HG03558 (cell line): ENCODE measurements at regions not wholly inside any gene's neighbourhood (a gene's known extent, or its start where the extent isn't known, plus 50 kb on each side); places are given as distances from the start of the nearest gene placed in this dataset.

Source experiments
- ATAC-seq: cut with Tn5 transposase; IDR thresholded peaks from one replicate; pipeline ENCODE4 v1.9.1; 2021; ENCODE audit warnings: moderate number of reproducible peaks; ENCODE audit not compliant: unreplicated experiment; ENCODE audit errors: extremely low read depth

DNA sequence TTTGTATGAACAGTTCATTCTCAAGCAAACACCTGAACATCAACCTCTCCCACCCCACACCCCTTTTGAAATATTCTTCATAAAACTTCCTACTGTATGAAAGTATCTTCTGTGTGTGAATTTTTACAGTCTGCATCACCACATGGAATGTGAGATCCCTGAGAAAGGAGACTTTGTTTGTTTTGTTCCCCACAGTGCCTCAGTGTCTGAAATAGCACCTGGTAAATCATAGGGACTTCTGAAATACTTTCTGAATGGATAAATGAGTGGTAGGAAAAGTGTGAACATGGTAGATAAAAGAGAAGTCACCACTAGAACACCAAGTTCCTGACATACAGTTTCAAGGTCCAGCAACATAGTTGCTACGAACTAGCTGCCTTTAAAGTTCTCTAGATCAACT lies 1071.2 kb downstream of the EFNB2 start:
- ATAC-seq, result no peak

DNA sequence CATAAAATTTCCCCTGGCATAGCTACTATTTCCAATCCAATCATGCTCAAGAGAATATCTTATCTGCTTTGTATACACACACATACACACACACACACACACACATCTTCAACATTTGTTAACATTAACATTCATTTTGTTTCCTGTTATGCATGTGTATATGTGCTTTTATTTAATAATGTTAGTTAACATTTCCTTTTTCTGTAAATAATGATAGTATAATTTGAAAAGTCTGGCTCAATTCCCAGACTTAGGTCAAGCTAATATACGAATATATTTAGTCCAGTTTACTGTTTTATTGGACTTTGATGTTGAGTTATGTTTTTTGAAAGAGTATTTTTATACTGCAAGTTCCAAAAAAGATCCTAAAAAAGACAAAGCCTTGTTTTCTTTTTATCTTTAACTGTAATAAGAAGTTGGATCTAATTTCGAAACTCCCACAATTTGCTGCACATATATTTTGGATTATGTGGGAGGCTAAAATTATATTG lies 1072.4 kb downstream of the EFNB2 start:
- no peak for ATAC-seq

DNA sequence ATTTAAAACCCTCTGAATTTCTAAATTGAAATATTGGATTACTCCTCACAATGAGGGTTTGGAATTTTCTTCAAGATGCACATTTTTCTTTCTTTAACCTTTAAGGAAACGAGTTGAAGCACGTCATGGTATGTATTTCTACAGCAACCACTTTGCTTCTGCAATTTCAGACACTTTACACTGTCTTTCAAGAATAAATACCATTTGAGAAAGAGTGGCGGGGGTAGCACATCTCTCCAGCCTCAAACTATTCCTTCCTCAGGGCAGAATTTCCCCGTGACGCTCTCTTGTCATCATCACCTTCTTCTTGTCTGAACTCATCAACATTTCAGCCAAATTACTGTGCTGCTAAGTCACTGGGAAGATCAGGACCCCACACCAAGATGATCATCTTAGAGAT lies 1073.4 kb downstream of the EFNB2 start:
- no peak for ATAC-seq

DNA sequence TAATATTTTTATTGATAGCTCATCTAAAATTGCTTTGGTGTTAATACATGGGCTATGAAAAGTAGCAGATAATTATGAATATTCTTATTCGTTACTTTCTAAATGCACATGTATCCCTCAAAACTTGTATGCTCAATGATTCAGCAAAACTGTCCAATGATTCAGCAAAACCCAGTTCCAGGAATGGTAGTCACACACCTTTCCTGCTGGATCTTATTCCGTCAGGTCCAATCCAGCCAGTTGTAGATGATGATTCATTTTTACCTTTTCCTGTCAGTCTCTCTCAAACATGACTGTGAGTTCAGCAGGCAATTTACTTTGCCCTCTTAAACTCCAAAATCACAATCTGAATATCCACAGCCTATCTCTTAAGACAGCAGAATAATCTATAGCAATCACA lies 1082.6 kb downstream of the EFNB2 start:
- no peak for ATAC-seq

DNA sequence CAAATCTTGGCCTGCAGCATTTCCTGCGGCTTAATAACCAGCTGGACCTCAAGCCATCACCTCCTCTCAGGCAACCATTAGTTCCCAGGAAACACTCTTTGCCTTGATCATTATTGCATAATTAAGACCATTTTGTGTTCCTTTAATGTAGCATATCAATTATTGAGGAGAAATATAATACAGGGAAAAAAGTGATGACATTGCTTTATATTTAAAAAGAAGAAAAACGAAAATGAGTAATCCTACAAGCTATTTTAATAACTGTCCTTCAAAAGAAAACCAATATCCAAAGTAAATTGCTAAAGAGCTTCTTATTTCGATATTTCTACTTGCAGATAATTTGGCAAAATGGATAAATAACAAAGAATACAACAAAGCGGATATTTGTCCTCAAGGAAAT lies 1084.7 kb downstream of the EFNB2 start:
- no peak for ATAC-seq

DNA sequence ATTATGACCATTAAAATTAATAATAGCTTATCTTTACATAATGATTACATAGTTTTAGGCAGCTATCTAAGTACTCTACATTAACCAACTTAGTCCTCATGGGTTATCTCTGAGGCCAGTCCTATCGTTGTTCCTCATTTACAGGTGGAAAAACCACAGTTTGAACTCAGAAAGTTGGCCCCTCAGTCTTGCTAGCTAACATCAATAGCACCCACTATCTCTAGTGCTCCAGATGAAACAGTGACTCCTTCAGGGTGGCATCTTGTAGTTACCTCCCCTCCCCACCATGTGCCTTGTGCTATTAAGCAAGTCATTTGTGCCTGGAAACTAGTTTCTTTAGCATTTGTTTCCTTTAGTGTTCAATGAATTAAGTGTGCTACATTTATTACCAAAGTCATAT lies 1086.7 kb downstream of the EFNB2 start:
- ATAC-seq, result no peak

DNA sequence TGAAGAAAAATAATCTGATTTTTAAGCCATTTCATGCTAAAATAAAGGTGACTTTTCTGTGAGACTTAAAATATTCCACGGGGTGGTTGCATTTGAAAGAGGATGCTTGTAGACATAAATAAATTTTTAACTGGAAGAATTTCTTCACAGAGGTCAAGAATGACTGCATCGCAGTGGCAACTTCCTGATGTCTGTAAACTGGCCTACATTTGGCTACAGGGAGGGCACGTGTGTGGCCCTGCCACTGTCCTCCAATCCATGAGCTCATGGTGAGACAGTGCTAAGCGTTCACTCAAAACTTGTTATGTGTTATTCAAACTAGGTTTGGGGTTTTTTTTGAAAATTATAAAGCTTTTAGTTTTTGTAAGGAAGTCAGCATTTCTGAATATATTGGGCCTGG lies 1089.3 kb downstream of the EFNB2 start:
- ATAC-seq, result no peak

DNA sequence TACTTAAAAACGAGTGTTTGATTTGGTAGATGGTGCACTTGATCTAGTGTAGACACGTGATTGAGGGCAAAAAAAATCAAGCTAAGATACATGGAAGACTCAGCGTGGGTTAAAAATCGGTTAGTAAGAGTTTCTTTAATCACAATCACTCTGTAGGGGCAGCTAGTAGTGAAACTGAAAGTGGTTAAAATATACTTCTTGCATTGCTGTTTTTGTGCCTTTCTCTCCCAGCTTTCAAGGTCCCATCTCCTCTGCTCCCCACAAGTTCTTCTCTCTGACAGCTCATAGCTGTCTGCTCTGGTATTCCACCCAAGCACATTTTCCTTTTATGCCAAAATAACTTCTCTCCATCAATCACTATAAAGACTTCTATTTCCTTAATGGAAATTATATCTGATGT lies 1089.7 kb downstream of the EFNB2 start:
- ATAC-seq, result no peak

DNA sequence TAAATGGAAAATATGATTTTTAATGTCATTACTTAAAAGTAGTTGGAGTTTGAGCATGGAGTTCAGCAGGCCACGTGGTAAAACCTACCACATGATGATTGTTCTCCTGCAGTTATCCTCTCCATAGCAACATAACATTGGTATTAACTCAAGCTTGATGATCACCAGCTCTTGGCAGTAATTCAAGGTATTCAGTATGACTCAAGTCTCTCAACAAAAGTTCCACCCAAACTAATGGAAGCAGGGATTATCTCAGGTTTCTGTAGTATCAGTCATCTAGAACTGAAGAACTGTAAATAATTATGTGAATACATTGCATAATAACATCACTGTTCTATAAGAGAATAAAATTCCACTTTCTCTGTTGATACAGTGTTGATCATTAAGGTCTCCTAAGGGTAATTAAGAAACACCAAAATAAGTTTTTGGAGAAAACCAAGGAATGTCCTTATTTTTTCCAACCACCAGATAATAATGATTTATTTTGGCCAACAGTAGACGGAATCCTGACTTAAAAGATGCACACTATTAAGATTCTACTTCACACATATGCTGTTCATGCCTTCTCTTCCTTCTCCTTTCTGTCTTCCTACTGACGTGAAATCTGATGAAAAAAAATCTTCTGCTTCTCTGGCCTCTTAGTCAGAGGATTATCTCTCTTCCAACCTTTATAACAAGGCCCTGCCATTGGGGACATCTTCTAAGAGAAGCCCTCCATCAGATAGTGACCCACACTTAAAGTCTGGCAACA lies 1092.3 kb downstream of the EFNB2 start:
- no peak for ATAC-seq

DNA sequence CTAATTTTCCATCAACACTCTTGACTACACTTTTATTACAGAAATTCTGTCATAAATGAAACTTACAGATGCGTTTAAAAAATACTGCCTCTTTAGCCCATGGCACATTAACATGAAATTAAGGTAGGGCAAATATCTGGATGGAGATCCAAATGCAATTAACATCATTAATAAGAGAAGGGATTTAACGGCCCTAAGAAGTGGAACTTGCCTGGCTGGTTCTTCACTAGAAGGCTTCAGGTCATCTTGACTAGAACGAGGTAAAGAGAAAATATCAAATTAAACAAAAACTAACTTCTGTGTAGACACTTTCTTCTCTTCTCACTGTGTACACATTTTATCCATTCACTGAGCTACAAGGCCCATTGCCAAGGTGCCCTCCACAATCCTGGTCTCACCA lies 1093.4 kb downstream of the EFNB2 start:
- ATAC-seq, result no peak

DNA sequence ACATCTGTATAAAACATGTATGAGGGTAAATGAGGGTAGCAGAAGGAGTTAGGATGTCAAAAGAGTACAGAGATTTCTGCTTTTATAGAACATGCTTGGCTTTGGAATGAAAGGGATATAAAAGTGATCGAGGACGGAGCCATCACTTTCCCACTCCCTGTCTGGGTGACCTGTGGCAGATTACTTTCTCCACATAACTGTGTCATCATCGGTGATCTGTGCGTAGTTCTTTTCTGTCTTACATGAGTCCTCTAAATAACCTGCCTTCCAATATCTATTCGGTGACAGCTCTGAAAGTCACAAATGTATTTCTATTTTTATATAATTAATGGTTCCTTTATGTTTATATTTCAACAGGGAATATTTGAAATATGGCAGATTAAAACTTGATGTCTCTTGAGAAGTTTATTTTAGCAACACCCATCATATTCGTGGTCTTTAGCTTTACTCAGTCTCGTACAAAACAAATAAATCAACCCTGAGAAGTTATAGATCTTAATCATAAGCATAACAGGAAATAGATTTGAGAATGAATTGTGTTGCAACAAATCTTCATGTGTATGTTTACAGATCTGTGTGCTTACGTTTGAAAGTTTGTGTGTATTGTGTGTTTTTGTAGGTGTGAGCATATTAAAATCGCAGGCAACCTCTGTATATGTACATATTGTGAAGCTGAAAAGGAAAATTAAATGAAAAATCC lies 1094.3 kb downstream of the EFNB2 start:
- ATAC-seq, result no peak

DNA sequence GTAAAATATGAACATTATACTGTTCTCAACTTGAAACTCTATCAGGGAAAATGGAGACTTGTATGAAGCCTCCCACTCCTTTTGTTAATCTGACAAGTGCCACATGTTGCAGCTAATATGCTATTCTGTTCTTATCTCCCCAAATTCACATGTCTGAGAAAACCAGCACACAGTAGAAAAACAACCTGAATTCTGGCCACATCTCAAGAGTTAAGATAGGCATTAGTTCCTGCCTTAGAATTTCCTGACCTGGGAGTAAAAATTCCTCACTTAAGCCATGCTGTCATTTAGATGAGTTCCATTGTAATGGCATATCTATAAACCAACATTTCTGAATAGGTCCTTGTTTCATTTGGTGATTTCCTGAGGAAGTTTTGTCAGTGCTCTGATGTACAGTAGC lies 1098.5 kb downstream of the EFNB2 start:
- no peak for ATAC-seq

DNA sequence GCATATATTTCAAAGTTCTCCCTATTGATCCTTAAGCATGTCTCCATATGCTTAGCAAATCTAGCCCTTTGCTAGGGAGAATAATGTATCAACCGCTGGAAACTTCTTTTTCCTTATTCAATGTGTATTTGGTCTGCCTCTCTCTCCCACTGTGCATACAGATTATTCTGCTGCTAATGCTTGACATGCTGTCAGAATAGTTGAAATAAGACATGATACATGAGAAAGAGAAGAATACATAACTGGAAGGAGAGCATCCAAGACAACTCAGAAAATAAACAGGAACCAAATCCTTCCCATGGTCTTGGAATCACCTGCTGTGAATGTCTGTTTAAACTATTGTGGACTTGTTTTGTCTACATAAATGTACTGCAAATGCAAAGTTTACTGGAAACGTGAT lies 1103.0 kb downstream of the EFNB2 start:
- ATAC-seq, result no peak

DNA sequence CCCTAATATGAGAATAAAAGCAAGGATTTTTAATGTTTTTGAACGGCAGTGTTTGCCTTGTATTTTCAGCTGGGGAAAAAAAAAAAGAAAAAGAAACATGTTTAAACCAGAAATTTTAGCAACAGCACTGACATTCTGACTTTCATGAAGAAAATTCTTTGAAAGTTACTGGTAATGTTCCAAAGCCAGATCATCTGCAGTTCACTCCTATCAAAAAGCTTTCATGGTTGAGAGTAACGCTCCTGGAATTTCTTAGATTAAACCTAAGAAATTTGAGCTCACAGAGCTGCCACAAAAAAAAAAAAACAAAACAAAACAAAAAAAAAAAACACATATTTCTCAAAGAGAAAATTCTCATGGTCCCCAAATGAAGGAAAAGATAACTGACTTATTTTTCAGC lies 1106.7 kb downstream of the EFNB2 start:
- ATAC-seq, result no peak

DNA sequence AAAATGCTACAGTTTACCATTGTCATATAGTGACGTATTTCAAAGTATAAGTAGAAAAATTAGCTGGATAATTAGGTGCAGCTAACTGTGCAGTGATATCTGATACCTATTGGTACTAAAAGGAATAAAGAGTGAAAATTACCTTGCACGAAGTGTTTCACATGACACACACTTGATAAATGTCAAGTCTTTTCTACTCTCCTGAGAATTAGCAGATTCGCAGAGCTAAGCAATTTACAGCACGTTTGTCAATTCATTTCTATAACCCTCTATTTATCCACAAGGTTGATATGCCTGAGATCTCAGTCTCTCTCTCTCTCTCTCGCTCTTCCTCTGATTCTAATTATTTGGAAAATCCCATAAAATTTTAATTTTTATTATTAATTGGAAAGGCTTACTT lies 1109.0 kb downstream of the EFNB2 start:
- ATAC-seq, result no peak

DNA sequence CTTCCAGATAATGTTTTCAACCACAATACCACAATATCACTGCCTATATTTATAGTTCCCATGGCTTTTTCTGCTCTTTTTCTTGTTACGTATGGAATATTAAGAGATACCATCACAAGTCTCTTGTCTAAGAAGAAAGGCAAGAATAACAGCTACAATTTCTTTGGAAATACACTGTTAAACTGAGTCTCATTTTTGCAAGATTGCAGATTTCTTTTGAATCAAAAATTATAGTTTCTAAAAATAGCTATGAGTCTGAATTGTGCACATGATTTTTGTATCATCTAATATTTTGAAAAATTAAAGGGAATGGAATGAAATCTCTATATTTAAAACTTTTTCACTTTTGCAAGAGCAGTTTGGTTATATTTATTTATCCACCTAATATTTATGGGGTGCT lies 1120.8 kb downstream of the EFNB2 start:
- no peak for ATAC-seq

DNA sequence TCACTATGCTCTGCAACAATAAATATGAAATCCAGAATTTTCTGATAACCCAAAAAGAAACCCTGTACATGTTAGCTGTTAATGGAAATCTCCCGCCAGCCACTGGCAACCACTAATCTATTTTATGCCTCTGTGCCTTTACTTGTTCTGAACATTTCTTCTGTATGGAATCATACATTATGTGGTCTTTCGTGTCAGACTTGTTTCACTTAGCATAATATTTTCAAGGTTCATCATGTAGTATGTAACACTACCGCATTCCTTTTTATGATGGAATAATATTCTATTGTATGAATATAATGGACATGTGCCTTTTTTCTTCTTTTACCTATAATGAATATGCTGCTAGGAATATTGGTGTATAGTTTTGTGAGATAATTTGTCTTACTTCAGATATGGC lies 1123.3 kb downstream of the EFNB2 start:
- ATAC-seq, result no peak

DNA sequence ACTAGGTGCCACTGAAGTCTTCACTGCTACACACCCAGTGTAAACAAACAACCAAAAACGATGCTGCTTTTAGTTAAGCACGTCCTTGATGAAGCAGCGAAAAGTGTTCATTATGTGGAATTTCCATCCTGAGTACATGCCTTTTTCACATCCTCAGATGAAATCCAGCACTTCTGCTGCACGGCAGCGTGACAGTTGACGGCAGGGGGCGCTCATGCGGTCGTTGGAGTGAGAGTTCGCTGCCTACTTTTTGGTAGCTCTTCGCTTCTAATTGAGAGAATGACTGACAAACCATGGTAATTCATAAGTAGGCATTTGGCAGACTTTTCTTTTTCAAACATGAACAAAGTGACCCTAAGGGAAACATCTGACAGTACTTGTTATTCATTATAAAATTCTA lies 1124.9 kb downstream of the EFNB2 start:
- no peak for ATAC-seq

DNA sequence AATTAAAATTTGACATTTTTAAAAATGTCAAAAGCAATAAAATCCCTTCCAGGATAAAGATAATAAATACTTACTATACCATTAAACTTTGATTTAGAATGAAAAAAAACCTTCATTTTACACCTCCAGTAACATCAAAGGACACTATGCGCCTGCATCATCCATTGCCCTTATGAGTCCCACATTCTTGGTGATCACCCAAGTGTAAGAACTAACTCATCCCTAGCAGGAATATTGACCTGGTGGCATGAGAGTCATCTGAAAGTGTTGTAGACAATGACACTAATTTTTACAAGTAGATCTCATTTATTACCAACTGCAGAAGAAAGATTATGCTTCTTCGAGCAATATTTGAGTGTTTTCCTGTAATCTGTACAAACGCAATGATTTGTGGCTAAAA lies 1128.9 kb downstream of the EFNB2 start:
- no peak for ATAC-seq

DNA sequence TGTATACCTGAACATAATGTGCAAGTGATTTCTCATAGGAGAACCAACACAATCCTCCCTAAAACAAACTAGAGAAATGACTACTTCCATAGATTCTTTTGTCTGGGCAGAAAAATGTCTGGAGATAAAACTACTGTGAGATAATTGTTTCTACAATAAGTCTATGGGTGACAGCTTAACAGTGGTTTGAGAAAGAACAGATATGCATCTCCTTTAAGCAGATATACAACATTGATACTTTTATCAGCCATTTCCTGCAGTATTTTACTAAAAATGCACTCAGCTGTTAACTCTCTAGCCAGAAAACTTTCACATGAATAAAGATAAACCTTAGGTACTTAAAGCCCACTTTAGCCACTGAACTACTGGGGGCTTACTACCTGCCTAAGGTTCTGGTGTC lies 1132.4 kb downstream of the EFNB2 start:
- no peak for ATAC-seq

DNA sequence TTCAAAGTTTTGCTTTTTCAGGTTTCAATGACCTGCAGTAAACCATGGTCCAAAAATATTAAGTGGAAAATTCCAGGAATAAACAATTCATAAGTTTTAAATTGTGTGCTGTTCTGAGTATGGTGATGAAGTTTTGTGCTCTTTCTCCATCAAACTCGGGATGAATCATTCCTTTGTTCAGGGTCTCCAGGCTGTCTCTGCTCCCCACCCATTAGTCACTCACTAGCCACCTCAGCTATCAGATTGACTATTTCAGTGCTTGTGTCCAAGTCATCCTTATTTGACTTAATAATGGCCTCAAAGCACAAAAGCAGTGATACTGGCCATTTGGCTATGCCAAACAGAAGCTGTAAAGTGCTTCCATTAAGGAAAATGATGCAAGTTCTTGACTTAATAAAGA lies 1140.4 kb downstream of the EFNB2 start:
- ATAC-seq, result no peak

DNA sequence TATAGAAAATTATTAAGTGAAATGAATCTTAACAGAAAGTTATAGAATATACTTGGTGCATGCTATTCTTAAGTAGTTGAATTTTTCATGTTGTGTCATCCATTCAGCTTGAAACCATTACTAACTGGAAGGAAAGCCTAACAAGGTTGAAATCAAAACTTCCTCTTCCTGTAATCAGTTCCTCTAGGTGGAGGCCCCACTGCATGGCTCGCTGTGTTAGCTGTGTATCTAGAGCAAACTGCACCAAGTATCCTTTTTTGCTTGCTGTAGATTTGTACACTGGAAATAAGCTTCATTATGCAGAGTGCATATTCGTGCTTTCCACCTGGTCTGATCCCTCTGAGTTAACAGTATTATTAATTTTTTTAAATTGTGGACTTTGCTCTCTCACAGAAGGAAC lies 1146.1 kb downstream of the EFNB2 start:
- ATAC-seq, result no peak
